OCI-LY7 (cell line): ENCODE measurements at regions not wholly inside any gene's neighbourhood (a gene's known extent, or its start where the extent isn't known, plus 50 kb on each side); places are given as distances from the start of the nearest gene placed in this dataset.

Source experiments
- BruUV-seq: library from RNA; stranded (reverse); fragments of 400-500 nt; replicated peaks from 2 replicates; lab custom pipeline; 2021; lab: Mats Ljungman, UMichigan
- CTCF ChIA-PET: fragments of 300-600 bp; sonication (Branson Sonifier 250); formaldehyde crosslinking; loops from one replicate; lab custom pipeline; 2022; ENCODE audit warnings: antibody characterized with exemption; ENCODE audit not compliant: unreplicated experiment; lab: Charles Lee
- POLR2A ChIA-PET: fragments of 300-600 bp; sonication (Branson Sonifier 250); formaldehyde crosslinking; loops from one replicate; lab custom pipeline; 2022; ENCODE audit warnings: antibody characterized with exemption; lab: Charles Lee
- DNase-seq: peaks from one replicate; pipeline ENCODE4 v3.0.0-alpha.2; 2015; ENCODE audit warnings: low spot score
- H2AFZ ChIP-seq: fragments of 200-600 bp; sonication (generic), shearing (Covaris generic); 2 replicates; pipeline ENCODE4 v1.6.1; 2014; ENCODE audit warnings: mild to moderate bottlenecking, antibody characterized with exemption, low read length, moderate library complexity
- H3K27ac ChIP-seq: fragments of 200-600 bp; sonication (generic); 2 replicates; pipeline ENCODE4 v1.5.1; 2014; ENCODE audit warnings: mixed run types, low read depth, mild to moderate bottlenecking, moderate library complexity, low read length, inconsistent platforms; ENCODE audit not compliant: poor library complexity, severe bottlenecking
- H3K36me3 ChIP-seq: fragments of 200-600 bp; sonication (generic); 2 replicates; pipeline ENCODE4 v1.6.1; 2014; ENCODE audit warnings: mild to moderate bottlenecking, antibody characterized with exemption, low read length, moderate library complexity, mixed read lengths; ENCODE audit not compliant: insufficient read depth
- H3K4me1 ChIP-seq: fragments of 200-600 bp; sonication (generic); 2 replicates; pipeline ENCODE4 v1.5.1; 2014; ENCODE audit warnings: mild to moderate bottlenecking, low read length; ENCODE audit not compliant: insufficient read depth, poor library complexity, severe bottlenecking
- H3K4me2 ChIP-seq: fragments of 200-600 bp; sonication (generic); 2 replicates; pipeline ENCODE4 v1.6.1; 2014; ENCODE audit warnings: mild to moderate bottlenecking, low read length
- H3K4me3 ChIP-seq: fragments of 200-600 bp; sonication (generic); 2 replicates; pipeline ENCODE4 v1.5.1; 2014; ENCODE audit warnings: mild to moderate bottlenecking, low read depth, low read length; ENCODE audit not compliant: poor library complexity, severe bottlenecking
- H3K79me2 ChIP-seq: fragments of 200-600 bp; sonication (generic); 2 replicates; pipeline ENCODE4 v1.6.1; 2016; ENCODE audit warnings: low read depth, mild to moderate bottlenecking, low read length, moderate library complexity, mixed read lengths; ENCODE audit not compliant: insufficient read depth
- H3K9me2 ChIP-seq: fragments of 200-600 bp; sonication (generic); 2 replicates; pipeline ENCODE4 v1.6.1; 2016; ENCODE audit warnings: mild to moderate bottlenecking, low read length, mixed read lengths; ENCODE audit not compliant: insufficient read depth
- H3K9me3 ChIP-seq: fragments of 200-600 bp; sonication (generic); 2 replicates; pipeline ENCODE4 v1.6.1; 2014; ENCODE audit warnings: mild to moderate bottlenecking, mixed run types, low read length, mixed read lengths
- H4K20me1 ChIP-seq: fragments of 200-600 bp; sonication (generic); 2 replicates; pipeline ENCODE4 v1.6.1; 2014; ENCODE audit warnings: mild to moderate bottlenecking, antibody characterized with exemption, low read length, moderate library complexity, mixed read lengths; ENCODE audit not compliant: insufficient read depth
- CTCF ChIP-seq: fragments of 200-600 bp; sonication (generic); conservative IDR thresholded peaks from 2 replicates; pipeline ENCODE4 v1.5.1; 2014; ENCODE audit warnings: mild to moderate bottlenecking, antibody characterized with exemption, low read length, moderate library complexity, mixed read lengths
- EZH2phosphoT487 ChIP-seq: fragments of 200-600 bp; sonication (generic); IDR thresholded peaks from 2 replicates; pipeline ENCODE4 v1.6.1; 2018; ENCODE audit warnings: low read depth, borderline replicate concordance, mild to moderate bottlenecking, mixed run types, antibody characterized with exemption, low read length, moderate library complexity, mixed read lengths
- intact Hi-C: fragments of 100-400 bp; cut with micrococcal nuclease; formaldehyde crosslinking; loops from one replicate; pipeline ENCODE4 v1.10.0; 2022; ENCODE audit not compliant: unreplicated experiment

- H3K27ac ChIP-seq: no peak overlapping the region
- POLR2A ChIA-PET: interaction anchor here (1.0 to 1.1 kb wide), 2 partner anchors 18 to 44 kb away, joined by 3 read pairs; no protein-coding TSS in a partner anchor
- no peaks in the 10 kb centered on the region for H3K9me3 ChIP-seq
- no peak overlapping the region for H3K4me3 ChIP-seq
- no peak for TF ChIP-seq CTCF
- no peak for TF ChIP-seq EZH2phosphoT487
- intact Hi-C loops: no loop called here
- no peaks in the 10 kb centered on the region for H4K20me1 ChIP-seq
- H2AFZ ChIP-seq: no peak overlapping the region
- DNase-seq: no peak
- BruUV-seq: no TSS peak
- no peaks in the 10 kb centered on the region for H3K9me2 ChIP-seq
- H3K4me2 ChIP-seq: no peak overlapping the region
- CTCF ChIA-PET: no interaction called here
- H3K4me1 ChIP-seq: no peaks in the 10 kb centered on the region
- no peaks in the 10 kb centered on the region for H3K36me3 ChIP-seq
- H3K79me2 ChIP-seq: no peaks in the 10 kb centered on the region
Measured at GRCh38 chr1:162952956-162953355, 92.0 kb upstream of the CCDC190 start.

- POLR2A ChIA-PET: interaction anchor here (1.1 kb wide), 1 partner anchor 20 kb away, joined by 3 read pairs; no protein-coding TSS in a partner anchor
- Histone ChIP-seq H3K4me1 (no peaks in the 10 kb centered on the region), H3K9me2 (no peaks in the 10 kb centered on the region), H3K36me3 (no peaks in the 10 kb centered on the region), H3K9me3 (no peaks in the 10 kb centered on the region), H4K20me1 (no peaks in the 10 kb centered on the region), H3K79me2 (no peaks in the 10 kb centered on the region), H3K27ac (no peak overlapping the region), H3K4me3 (no peak overlapping the region), H2AFZ (no peak overlapping the region), H3K4me2 (no peak overlapping the region)
- TF ChIP-seq EZH2phosphoT487 (no peak), CTCF (no peak)
- CTCF ChIA-PET: no interaction called here
- no TSS peak for BruUV-seq
- no peak for DNase-seq
- intact Hi-C loops: no loop called here
Measured at GRCh38 chr1:162951553-162952315, 90.8 kb upstream of the CCDC190 start.

GRCh38 chr1:162950187-162950586 is 89.2 kb upstream of the CCDC190 start:
- H3K4me1 ChIP-seq: no peaks in the 10 kb centered on the region
- H3K79me2 ChIP-seq: no peaks in the 10 kb centered on the region
- H4K20me1 ChIP-seq: no peaks in the 10 kb centered on the region
- DNase-seq: no peak
- no peak overlapping the region for H3K4me3 ChIP-seq
- no peak for TF ChIP-seq EZH2phosphoT487
- no peak for TF ChIP-seq CTCF
- ChIA-PET CTCF (no interaction called here), POLR2A (interaction anchor here (0.6 kb wide), 1 partner anchor 311 kb away, joined by 3 read pairs; no protein-coding TSS in a partner anchor)
- H3K4me2 ChIP-seq: no peak overlapping the region
- H3K36me3 ChIP-seq: no peaks in the 10 kb centered on the region
- no peak overlapping the region for H2AFZ ChIP-seq
- H3K9me2 ChIP-seq: no peaks in the 10 kb centered on the region
- intact Hi-C loops: no loop called here
- no peak overlapping the region for H3K27ac ChIP-seq
- no peaks in the 10 kb centered on the region for H3K9me3 ChIP-seq
- no TSS peak for BruUV-seq
